Stimulated activated effector memory CD8-positive, alpha-beta T cell treated with anti-CD3 and anti-CD28 coated beads, Interleukin-12 subunit alpha, Interleukin-12 subunit beta, amount 100 ng/mL, for 72 hours (primary cell): ENCODE measurements at regions not wholly inside any gene's neighbourhood (a gene's known extent, or its start where the extent isn't known, plus 50 kb on each side); places are given as distances from the start of the nearest gene placed in this dataset.

Experiments used
- ATAC-seq: fragments of 150-1000 bp; cut with Tn5 transposase; 2 replicates; pipeline ENCODE4 v1.10.0; 2021
- DNase-seq, 2 donors: peaks; one replicate each; pipeline ENCODE4 v3.0.0; 2021 to 2022; ENCODE audit warnings: low spot score in 2 of 2
- H3K27ac Mint-ChIP-seq: one replicate; pipeline ENCODE4 v1.8.0; 2022; ENCODE audit warnings: mild to moderate bottlenecking, mixed read lengths
- H3K36me3 Mint-ChIP-seq: one replicate; pipeline ENCODE4 v1.8.0; 2022; ENCODE audit warnings: mild to moderate bottlenecking, mixed read lengths
- H3K4me1 Mint-ChIP-seq: one replicate; pipeline ENCODE4 v1.8.0; 2022; ENCODE audit warnings: mixed read lengths
- H3K4me3 Mint-ChIP-seq: one replicate; pipeline ENCODE4 v1.8.0; 2022; ENCODE audit warnings: mild to moderate bottlenecking, mixed read lengths
- H3K9me3 Mint-ChIP-seq: one replicate; pipeline ENCODE4 v1.8.0; 2022; ENCODE audit warnings: mixed read lengths

DNA sequence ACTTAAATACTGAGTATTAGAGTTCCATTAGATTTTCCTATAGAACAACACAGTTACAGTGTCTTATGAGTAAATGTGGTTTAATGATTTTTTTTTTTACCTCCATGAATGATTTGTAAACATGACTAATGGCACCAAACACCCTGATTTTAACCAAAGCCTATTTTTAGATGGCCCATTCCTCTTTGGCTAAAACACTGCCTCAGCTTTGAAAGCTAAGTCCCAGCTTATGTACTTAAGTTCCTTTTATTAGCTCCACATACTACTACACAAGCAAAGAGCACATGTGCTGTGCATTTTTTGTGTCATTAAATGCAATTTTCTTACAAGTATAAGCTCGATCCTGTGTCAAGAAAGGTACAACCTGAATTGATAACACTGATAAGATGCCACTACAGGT is 575.6 kb upstream of the PITX2 start:
- Mint-ChIP-seq H3K4me3 (no peak overlapping the region), H3K9me3 (peaks cover 14% of the 10 kb centered on the region), H3K36me3 (no peaks in the 10 kb centered on the region), H3K4me1 (no peaks in the 10 kb centered on the region), H3K27ac (no peak overlapping the region)
- DNase-seq (no peak), ATAC-seq (no peak)

DNA sequence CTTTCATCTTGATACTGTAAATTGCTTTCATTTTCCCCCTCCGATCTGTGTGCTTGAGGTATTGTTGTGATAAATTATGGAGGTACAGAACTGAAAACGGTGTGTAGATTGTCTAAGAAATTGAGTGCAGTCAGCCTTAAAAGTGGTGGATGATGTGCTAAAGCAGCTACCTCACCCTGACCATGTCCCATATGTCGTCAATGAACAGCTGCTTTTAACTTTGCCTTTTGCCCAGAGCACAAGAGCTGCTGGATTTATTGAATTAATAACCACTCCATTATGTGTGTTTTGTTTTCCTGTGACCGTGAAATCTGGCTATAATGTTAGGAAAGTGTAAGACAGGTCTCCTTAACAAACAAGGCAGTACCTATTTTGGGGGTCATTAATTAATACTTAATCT is 581.9 kb upstream of the PITX2 start:
- Mint-ChIP-seq H3K27ac (no peak overlapping the region), H3K4me3 (no peak overlapping the region), H3K9me3 (peaks cover 19% of the 10 kb centered on the region), H3K36me3 (no peaks in the 10 kb centered on the region), H3K4me1 (no peaks in the 10 kb centered on the region)
- ATAC-seq (no peak), DNase-seq (no peak)

DNA sequence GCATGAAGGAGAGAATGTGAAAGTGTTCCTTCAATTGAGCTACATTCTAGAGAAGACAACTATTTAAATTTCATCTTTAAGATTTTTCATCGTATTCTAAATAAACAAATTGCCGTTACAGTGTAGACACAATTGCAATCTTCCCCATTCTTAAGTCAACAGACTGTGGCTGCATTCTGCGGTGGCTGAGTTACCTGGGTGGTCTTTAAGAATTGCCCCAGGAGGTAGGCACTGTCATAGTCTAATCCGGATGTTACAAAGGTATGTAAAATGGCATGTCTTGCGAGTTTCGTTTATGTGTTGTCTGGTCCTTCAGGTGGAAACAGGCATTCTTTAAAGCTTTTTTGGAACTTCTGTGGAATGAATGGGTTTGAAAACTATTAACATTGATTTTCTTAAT is 586.1 kb upstream of the PITX2 start:
- Mint-ChIP-seq H3K4me3 (no peak overlapping the region), H3K4me1 (no peaks in the 10 kb centered on the region), H3K27ac (no peak overlapping the region), H3K36me3 (no peaks in the 10 kb centered on the region), H3K9me3 (peaks cover 23% of the 10 kb centered on the region)
- ATAC-seq, result no peak
- DNase-seq, result no peak

DNA sequence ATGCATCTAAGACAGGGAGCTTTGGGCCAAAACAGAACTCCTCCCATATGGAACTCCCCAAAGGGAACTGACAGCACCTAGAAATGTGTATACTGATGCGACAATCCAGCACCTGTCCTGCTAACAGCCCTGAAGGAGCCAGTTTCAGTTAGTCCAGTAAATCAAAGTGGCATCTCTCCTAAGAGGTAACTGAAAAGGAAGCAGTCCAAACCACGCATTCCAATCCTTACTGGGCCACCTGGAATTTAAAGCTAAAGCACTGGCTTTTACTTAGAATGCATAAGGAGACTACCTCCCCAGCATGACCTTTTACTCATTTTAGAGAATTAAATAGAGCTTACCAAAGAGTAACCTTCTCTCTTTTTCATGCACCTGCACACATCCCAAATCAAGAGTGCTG is 586.8 kb upstream of the PITX2 start:
- no peaks in the 10 kb centered on the region for H3K36me3 Mint-ChIP-seq
- no peaks in the 10 kb centered on the region for H3K4me1 Mint-ChIP-seq
- DNase-seq, result no peak
- no peak for ATAC-seq
- H3K4me3 Mint-ChIP-seq, result no peak overlapping the region
- peaks cover 23% of the 10 kb centered on the region for H3K9me3 Mint-ChIP-seq
- no peak overlapping the region for H3K27ac Mint-ChIP-seq

DNA sequence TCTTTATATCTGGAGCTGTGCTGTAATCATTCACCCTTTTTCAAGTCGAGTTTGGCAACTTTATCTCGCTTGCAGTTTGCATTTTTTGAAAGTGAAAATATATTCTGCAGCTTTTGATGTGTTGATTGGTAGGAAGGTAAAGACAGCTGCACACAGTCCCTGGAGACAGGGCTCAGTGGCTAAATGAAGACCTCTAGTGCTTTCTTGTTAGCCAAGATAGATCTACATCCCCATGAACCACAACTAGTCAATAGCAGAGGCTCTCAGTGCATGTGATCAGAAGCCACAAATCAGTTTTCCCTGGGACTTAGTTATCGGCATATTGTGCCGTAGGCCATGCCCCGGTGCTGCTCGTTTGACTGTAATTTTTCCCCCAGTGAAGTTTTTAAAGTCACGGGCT is 587.7 kb upstream of the PITX2 start:
- ATAC-seq, result no peak
- no peak overlapping the region for H3K27ac Mint-ChIP-seq

DNA sequence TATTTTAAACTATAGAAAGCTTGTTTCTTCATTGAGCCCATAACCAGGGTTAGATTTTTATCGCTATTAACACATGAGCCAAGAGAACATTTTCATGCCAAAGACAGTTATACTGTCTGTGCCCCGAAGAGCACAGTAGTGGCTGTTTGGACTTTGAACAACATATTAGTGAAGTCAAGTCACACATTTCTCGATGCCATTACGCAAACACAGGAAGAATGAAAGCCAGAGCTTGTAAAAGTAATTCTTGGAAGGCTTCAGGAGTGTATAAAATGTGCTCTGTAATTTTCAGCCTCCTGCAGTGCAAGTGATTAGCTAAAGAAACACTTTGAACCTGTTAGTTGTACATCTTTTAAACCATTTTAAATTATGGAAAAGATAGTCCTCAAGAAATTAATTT is 590.7 kb upstream of the PITX2 start:
- ATAC-seq, result no peak
- Mint-ChIP-seq H3K9me3 (peaks cover 17% of the 10 kb centered on the region), H3K27ac (no peak overlapping the region), H3K36me3 (no peaks in the 10 kb centered on the region), H3K4me3 (no peak overlapping the region), H3K4me1 (no peaks in the 10 kb centered on the region)
- no peak for DNase-seq

More for the DNA sequence above, 587.7 kb upstream of the PITX2 start:
- Mint-ChIP-seq H3K4me3 (no peak overlapping the region), H3K9me3 (peaks cover 26% of the 10 kb centered on the region), H3K4me1 (no peaks in the 10 kb centered on the region), H3K36me3 (no peaks in the 10 kb centered on the region)
- DNase-seq, result no peak

DNA sequence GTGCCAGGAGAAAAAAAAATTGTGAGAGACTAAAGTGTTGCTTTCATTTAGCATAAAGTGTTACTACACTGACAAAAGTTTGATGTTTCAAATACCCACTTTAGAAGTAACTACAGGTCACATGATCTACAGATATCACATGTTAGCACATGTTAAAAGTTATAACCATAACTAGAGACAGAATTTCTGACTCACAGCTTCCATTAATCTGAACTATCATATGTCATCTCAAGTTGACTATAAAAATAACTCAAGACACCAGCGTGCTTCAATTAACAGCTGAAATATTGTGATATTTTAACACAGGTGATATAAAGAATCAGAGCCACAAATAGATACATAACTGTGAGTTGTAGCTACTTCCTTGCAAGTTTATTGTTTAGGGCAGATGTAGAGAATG is 591.5 kb upstream of the PITX2 start:
- no peak overlapping the region for H3K4me3 Mint-ChIP-seq
- H3K4me1 Mint-ChIP-seq, result no peaks in the 10 kb centered on the region
- ATAC-seq (no peak), DNase-seq (no peak)
- H3K36me3 Mint-ChIP-seq, result no peaks in the 10 kb centered on the region
- no peak overlapping the region for H3K27ac Mint-ChIP-seq
- peaks cover 15% of the 10 kb centered on the region for H3K9me3 Mint-ChIP-seq

DNA sequence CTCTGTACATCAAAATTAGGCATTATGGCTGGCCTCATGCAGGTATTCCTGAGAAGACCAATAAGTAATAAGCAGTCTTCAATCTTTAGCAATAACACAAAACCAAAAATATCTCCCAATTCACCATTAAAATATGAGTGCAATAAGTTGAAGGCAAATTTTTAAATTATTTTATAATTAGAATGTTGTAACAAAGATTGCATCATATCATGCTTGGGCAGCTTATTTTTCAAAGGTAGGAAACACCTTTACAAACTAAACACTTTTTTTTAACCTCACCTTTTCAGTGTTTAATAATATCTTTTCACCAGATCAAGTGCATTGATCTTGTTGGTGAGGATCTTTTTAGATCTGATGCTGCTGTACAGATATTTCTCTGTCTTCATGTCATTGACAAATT is 592.9 kb upstream of the PITX2 start:
- ATAC-seq, result no peak
- no peaks in the 10 kb centered on the region for H3K4me1 Mint-ChIP-seq

DNA sequence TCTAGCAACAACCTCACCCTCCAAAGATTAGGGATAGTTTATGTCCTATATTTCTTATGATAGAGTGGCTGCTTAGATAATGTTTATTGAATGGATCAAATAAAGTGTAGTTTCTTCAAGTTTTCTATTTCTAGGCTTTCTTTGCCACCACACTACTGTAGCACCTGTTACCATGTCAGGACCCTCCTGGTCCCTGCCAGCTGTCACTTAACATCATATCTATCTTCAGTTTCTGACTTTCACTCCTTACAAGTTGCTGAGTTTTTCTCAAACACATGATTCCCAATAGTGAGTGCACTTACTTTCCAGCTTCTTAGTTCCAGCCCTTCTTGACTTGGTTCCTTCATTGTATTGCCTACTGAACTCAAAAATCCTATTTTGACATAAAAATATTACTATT is 593.9 kb upstream of the PITX2 start:
- ATAC-seq, result no peak
- Mint-ChIP-seq H3K36me3 (no peaks in the 10 kb centered on the region), H3K27ac (no peak overlapping the region), H3K4me1 (no peaks in the 10 kb centered on the region), H3K9me3 (peaks cover 15% of the 10 kb centered on the region), H3K4me3 (no peak overlapping the region)
- DNase-seq, result no peak

More for the DNA sequence above, 592.9 kb upstream of the PITX2 start:
- Mint-ChIP-seq H3K9me3 (peaks cover 16% of the 10 kb centered on the region), H3K27ac (no peak overlapping the region), H3K36me3 (no peaks in the 10 kb centered on the region), H3K4me3 (no peak overlapping the region)
- no peak for DNase-seq

DNA sequence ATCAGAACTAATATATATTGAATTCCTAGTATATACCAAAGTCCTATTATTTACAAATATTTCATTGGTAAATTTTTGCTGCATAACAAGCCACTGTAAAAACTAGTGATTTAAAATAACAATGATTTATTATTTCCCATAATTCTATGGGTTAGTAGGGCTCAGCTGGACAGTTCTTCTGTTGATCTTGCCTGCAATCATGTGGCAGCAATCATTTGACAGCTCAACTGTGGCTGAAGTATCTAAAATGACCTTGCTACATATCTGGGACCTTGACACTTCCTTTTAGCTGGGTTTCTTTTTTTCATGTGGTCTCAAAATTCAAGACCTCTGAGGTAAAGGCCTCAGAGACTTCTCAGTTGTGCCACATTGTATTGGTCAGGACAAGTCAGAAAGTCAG is 598.5 kb upstream of the PITX2 start:
- no peaks in the 10 kb centered on the region for H3K4me1 Mint-ChIP-seq
- no peak overlapping the region for H3K27ac Mint-ChIP-seq
- no peak for DNase-seq
- H3K9me3 Mint-ChIP-seq, result peaks cover 2% of the 10 kb centered on the region
- H3K4me3 Mint-ChIP-seq, result no peak overlapping the region
- no peak for ATAC-seq
- H3K36me3 Mint-ChIP-seq, result no peaks in the 10 kb centered on the region

DNA sequence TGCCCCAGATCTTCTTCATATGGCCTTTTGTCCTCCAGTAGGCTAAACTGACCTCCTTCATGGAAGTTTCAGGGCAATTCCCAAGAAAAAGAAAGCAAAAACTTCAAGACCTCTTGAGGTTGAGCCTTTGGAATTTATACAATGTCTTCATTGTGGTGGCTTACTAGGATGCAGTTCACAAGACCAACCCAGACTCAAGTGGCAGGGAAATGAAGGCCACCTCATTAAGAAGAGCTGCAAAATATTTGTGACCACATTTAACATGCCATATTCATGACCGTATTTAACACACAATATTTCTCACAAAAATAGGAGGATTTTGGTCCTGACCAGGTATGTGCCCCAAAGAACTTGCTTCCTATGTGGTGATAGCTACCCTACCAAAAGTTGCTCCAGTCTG is 605.5 kb upstream of the PITX2 start:
- H3K27ac Mint-ChIP-seq, result no peak overlapping the region
- no peak for DNase-seq
- no peaks in the 10 kb centered on the region for H3K36me3 Mint-ChIP-seq
- no peak for ATAC-seq
- H3K9me3 Mint-ChIP-seq, result peaks cover 6% of the 10 kb centered on the region
- H3K4me3 Mint-ChIP-seq, result no peak overlapping the region
- H3K4me1 Mint-ChIP-seq, result no peaks in the 10 kb centered on the region

DNA sequence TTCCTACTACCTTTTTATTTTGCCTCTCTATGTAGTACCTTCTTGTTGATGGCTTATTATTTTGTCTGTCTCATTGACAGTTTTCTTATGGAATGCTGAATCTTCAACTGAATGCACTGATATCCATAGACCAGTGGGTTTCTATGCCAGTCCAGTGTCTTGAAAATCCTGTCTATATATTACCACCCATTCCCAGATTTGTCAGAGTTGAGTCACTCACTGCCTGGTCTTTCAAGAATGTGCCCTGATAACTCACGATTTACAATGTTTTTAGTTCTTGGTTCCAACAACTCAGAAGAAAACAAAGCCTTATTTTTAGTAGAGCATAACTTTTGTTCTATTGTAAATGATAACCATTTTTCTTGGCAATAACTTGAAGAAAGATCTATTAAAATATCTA is 606.0 kb upstream of the PITX2 start:
- H3K4me1 Mint-ChIP-seq, result no peaks in the 10 kb centered on the region
- no peaks in the 10 kb centered on the region for H3K36me3 Mint-ChIP-seq
- no peak overlapping the region for H3K27ac Mint-ChIP-seq
- DNase-seq (no peak), ATAC-seq (no peak)
- H3K4me3 Mint-ChIP-seq, result no peak overlapping the region
- H3K9me3 Mint-ChIP-seq, result peaks cover 6% of the 10 kb centered on the region

DNA sequence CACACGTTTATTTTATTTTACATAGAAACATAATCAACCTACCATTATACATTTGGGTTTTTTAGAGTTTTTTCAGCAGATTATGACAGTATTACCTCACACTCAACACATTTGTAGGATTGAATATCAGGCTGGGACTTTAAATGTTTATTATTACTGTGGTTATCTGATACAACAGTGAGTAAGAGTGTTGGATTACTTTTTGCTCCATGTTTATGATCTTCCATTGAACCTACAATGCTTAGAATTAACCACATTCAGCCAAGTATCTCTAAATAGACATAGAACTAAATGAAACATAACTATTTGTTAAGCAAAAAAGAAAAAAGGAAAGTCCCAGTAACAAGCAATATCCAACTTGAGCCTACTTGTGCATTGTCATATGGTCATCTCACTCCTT is 607.4 kb upstream of the PITX2 start:
- peaks cover 8% of the 10 kb centered on the region for H3K9me3 Mint-ChIP-seq
- H3K4me3 Mint-ChIP-seq, result no peak overlapping the region
- ATAC-seq (no peak), DNase-seq (no peak)
- no peaks in the 10 kb centered on the region for H3K4me1 Mint-ChIP-seq
- no peaks in the 10 kb centered on the region for H3K36me3 Mint-ChIP-seq
- H3K27ac Mint-ChIP-seq, result no peak overlapping the region

DNA sequence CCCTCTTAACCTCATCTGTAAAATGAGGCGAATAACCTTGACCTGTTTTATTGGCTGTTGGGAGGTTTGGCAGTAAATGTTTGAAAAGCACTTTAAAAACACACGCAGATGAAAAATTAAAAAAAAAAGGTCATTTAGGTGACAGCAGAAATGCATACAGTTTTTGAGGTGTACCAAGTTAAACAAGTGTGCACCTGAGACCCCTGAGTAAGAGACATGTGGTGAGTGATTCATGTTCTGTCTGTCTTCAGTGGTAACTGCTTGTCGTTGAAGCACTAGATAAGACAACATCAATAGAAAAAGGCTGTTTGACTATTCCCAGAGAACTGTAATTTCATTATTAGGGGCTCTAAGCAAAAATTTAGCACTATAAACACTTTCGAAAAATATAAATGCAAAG is 608.4 kb upstream of the PITX2 start:
- Mint-ChIP-seq H3K9me3 (peaks cover 8% of the 10 kb centered on the region), H3K27ac (no peak overlapping the region), H3K4me1 (no peaks in the 10 kb centered on the region), H3K4me3 (no peak overlapping the region), H3K36me3 (no peaks in the 10 kb centered on the region)
- ATAC-seq (no peak), DNase-seq (no peak)

DNA sequence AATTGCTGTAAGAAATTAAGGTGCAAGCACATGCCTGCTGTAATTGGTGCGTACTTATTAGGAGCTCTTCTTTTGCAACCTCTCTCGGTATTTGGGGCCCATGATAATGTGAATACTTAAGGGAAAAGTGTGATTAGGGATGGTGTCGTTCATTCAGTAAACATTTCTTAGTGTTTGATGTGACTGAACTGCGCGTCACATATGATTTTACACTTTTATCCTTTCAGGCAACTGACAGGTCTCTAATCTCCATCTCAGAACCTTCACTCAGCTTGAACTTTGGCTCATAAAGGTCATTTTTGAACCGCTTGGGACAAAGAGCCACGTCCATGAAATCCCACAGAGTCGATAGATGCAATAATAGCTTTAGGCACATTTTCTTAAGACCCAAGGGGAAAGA is 612.1 kb upstream of the PITX2 start:
- DNase-seq (no peak), ATAC-seq (no peak)
- no peaks in the 10 kb centered on the region for H3K36me3 Mint-ChIP-seq
- no peaks in the 10 kb centered on the region for H3K4me1 Mint-ChIP-seq
- H3K27ac Mint-ChIP-seq, result no peak overlapping the region
- H3K4me3 Mint-ChIP-seq, result no peak overlapping the region
- H3K9me3 Mint-ChIP-seq, result peaks cover 5% of the 10 kb centered on the region

DNA sequence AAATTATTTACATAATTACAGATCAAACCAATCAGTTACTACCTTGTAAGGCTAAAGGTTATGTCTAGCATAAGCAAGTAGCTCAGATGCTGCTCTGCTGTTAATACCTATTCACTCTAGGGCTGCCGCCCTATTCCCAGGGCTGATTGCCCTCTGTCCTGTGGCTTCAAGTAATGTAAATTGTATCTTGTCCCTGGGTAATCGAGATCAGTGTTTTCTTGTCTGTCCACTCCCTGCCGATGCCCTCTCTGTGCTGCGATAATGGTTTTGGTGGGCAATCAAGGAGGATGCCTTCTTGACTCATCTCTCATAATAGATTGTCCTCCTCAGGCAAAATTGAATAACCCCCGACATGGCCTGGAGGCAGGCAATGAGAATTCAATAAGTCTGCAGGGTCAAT is 641.0 kb upstream of the PITX2 start:
- H3K4me1 Mint-ChIP-seq, result no peaks in the 10 kb centered on the region
- no peak for ATAC-seq
- H3K4me3 Mint-ChIP-seq, result no peak overlapping the region
- H3K36me3 Mint-ChIP-seq, result no peaks in the 10 kb centered on the region
- no peak for DNase-seq
- peaks cover 7% of the 10 kb centered on the region for H3K9me3 Mint-ChIP-seq
- H3K27ac Mint-ChIP-seq, result no peak overlapping the region

DNA sequence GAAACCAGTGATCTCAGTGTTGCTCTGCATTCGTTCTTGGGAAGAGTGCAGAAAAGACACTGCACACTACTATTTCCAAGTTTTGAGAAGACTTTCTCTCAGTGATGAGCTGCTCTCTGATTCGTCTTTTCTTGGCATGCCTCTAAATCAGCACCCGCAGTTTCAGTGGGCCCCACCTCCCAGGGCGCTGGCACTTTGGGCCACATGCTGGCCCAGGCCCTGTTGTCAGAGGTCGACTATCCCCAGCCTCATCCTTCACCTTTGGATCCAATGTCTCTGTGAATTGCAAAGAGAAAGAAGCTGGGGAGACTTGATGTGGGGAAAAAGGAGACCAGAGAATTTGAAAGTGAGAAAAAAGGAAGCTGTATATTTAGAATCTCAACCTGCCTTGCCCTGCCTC is 644.1 kb upstream of the PITX2 start:
- Mint-ChIP-seq H3K4me3 (no peak overlapping the region), H3K36me3 (no peaks in the 10 kb centered on the region), H3K27ac (no peak overlapping the region), H3K9me3 (peaks cover 3% of the 10 kb centered on the region), H3K4me1 (no peaks in the 10 kb centered on the region)
- no peak for DNase-seq
- no peak for ATAC-seq
